ENCODE measurements at regions not wholly inside any gene's neighbourhood (a gene's known extent, or its start where the extent isn't known, plus 50 kb on each side); places are given as distances from the start of the nearest gene placed in this dataset.

DNA sequence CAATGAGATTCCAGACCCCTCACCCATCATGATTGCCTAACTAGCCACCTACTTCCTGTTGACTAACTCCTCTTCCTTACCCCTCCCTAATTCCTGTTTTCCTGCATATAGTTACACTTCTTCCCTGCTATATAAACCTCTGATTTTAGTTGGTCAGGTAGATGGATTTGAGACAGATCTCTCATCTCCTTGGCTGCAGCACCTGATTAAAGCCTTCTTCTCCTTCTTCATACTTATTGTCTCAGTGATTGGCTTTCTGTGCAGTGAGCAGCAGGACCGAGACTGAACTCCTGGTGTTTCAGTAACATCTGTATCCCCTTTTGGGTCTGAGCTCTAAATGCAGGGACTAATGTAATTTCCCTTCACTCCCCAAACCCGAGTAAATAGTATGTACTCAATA, 51.7 kb upstream of the ATXN1 start:
- Mint-ChIP-seq H3K4me1 (no peaks in the 10 kb centered on the region; the same call in 2 of the 3 replicates), H3K36me3 (ENCODE audit: low read depth) (peaks cover 17% of the 10 kb centered on the region; the same call in 2 of the 3 replicates), H3K27ac (no peak overlapping the region), H3K27me3 (ENCODE audit: insufficient read depth, low read depth, poor library complexity) (no peaks in the 10 kb centered on the region), H3K9me3 (peaks cover 44% of the 10 kb centered on the region), H3K4me3 (no peak overlapping the region)
- H2AFZ ChIP-seq, result no peak overlapping the region
- ATAC-seq (no peak), DNase-seq (ENCODE audit: low spot score) (no peak)
- TF ChIP-seq CREB1 (CRISPR knock-in tag; IDR thresholded peaks at IDR 0.05; ENCODE audit: low read depth) (no peak), NANOG (IDR thresholded peaks at IDR 0.05; ENCODE audit: borderline replicate concordance) (no peak)
- TF ChIP-seq, protein P1, sequence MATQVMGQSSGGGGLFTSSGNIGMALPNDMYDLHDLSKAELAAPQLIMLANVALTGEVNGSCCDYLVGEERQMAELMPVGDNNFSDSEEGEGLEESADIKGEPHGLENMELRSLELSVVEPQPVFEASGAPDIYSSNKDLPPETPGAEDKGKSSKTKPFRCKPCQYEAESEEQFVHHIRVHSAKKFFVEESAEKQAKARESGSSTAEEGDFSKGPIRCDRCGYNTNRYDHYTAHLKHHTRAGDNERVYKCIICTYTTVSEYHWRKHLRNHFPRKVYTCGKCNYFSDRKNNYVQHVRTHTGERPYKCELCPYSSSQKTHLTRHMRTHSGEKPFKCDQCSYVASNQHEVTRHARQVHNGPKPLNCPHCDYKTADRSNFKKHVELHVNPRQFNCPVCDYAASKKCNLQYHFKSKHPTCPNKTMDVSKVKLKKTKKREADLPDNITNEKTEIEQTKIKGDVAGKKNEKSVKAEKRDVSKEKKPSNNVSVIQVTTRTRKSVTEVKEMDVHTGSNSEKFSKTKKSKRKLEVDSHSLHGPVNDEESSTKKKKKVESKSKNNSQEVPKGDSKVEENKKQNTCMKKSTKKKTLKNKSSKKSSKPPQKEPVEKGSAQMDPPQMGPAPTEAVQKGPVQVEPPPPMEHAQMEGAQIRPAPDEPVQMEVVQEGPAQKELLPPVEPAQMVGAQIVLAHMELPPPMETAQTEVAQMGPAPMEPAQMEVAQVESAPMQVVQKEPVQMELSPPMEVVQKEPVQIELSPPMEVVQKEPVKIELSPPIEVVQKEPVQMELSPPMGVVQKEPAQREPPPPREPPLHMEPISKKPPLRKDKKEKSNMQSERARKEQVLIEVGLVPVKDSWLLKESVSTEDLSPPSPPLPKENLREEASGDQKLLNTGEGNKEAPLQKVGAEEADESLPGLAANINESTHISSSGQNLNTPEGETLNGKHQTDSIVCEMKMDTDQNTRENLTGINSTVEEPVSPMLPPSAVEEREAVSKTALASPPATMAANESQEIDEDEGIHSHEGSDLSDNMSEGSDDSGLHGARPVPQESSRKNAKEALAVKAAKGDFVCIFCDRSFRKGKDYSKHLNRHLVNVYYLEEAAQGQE (IDR thresholded peaks at IDR 0.05; ENCODE audit: unreplicated experiment), result no peak
- no peak overlapping the region for H3K27ac ChIP-seq (ENCODE audit: low read depth)
- no peaks in the 10 kb centered on the region for H3K9me2 ChIP-seq (ENCODE audit: insufficient read depth)
- H3K27me3 ChIP-seq (ENCODE audit: insufficient read depth), result no peaks in the 10 kb centered on the region
- no peak overlapping the region for H3K4me3 ChIP-seq
- H3K79me2 ChIP-seq (replicated peaks; ENCODE audit: insufficient read depth), result no peaks in the 10 kb centered on the region
- no peaks in the 10 kb centered on the region for H3F3A ChIP-seq (replicated peaks; ENCODE audit: low read depth)
- no peak overlapping the region for H3K4me2 ChIP-seq
- H3K4me1 ChIP-seq (ENCODE audit: insufficient read depth), result no peaks in the 10 kb centered on the region
- no peaks in the 10 kb centered on the region; the same call in 1 of the 2 replicates for H3K36me3 ChIP-seq (ENCODE audit: insufficient read depth)
- H4K20me1 ChIP-seq (replicated peaks; ENCODE audit: insufficient read depth), result no peaks in the 10 kb centered on the region

DNA sequence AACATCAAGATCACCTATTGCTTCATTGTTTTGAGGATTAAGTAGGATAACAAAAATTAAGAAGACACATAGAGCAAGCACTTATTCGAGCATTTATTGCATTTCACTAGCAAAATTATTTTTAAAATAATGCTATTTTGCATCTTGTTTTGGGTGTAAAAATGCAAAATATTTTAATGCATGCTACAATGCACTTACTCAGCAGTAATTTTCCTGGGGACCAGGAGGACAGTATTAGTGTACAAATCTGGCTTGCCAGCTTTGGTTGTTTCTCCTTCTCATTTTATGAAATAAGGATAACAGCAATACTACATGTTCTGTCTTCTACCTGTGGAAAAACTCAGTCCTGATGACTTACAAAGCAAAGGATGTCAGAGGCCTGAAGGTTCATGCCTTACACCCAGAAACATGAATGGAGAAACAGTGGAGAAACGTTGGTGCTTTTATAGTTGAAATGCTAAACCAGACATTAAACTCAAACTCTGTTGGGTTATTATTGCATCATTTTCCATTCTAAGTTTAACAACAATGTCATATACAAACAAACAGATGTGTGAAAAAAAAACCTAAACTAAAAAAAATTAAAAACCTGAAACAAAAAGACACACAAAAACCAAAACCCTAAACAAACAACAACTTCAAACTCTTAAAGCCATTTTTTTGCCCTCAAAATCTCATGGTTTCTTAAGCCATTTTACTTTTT, 50.2 kb upstream of the ATXN1 start:
- no peak overlapping the region for H3K27ac ChIP-seq (ENCODE audit: low read depth)
- H3K27me3 ChIP-seq (ENCODE audit: insufficient read depth), result no peaks in the 10 kb centered on the region
- no peaks in the 10 kb centered on the region; the same call in 1 of the 2 replicates for H3K36me3 ChIP-seq (ENCODE audit: insufficient read depth)
- Mint-ChIP-seq H3K27me3 (ENCODE audit: insufficient read depth, low read depth, poor library complexity) (peaks cover 2% of the 10 kb centered on the region), H3K4me3 (no peak overlapping the region), H3K4me1 (no peaks in the 10 kb centered on the region), H3K36me3 (ENCODE audit: low read depth) (peaks cover 17% of the 10 kb centered on the region; the same call in 2 of the 3 replicates), H3K9me3 (peaks cover 44% of the 10 kb centered on the region), H3K27ac (no peak overlapping the region)
- no peaks in the 10 kb centered on the region for H3K9me2 ChIP-seq (ENCODE audit: insufficient read depth)
- no peaks in the 10 kb centered on the region for H3K79me2 ChIP-seq (replicated peaks; ENCODE audit: insufficient read depth)
- no peaks in the 10 kb centered on the region for H3K4me1 ChIP-seq (ENCODE audit: insufficient read depth)
- no peak overlapping the region for H3K4me3 ChIP-seq
- no peaks in the 10 kb centered on the region for H3F3A ChIP-seq (replicated peaks; ENCODE audit: low read depth)
- DNase-seq (ENCODE audit: low spot score) (no peak), ATAC-seq (no peak)
- H2AFZ ChIP-seq, result no peak overlapping the region
- no peaks in the 10 kb centered on the region for H4K20me1 ChIP-seq (replicated peaks; ENCODE audit: insufficient read depth)
- H3K4me2 ChIP-seq, result no peak overlapping the region
- TF ChIP-seq EZH2phosphoT487 (IDR thresholded peaks at IDR 0.05; ENCODE audit: unreplicated experiment) (no peak), NANOG (IDR thresholded peaks at IDR 0.05; ENCODE audit: borderline replicate concordance) (no peak), STAT1 (IDR thresholded peaks at IDR 0.05; ENCODE audit: unreplicated experiment) (no peak), POLR2AphosphoS5 (IDR thresholded peaks at IDR 0.05; ENCODE audit: low read depth) (no peak), JUNB (IDR thresholded peaks at IDR 0.05; ENCODE audit: unreplicated experiment) (no peak), EZH2 (IDR thresholded peaks at IDR 0.05; ENCODE audit: low read depth, unreplicated experiment) (no peak), ZNF114 (CRISPR knock-in tag; IDR thresholded peaks at IDR 0.05) (no peak), CREB1 (CRISPR knock-in tag; IDR thresholded peaks at IDR 0.05; ENCODE audit: low read depth) (no peak)
- TF ChIP-seq, protein P2, sequence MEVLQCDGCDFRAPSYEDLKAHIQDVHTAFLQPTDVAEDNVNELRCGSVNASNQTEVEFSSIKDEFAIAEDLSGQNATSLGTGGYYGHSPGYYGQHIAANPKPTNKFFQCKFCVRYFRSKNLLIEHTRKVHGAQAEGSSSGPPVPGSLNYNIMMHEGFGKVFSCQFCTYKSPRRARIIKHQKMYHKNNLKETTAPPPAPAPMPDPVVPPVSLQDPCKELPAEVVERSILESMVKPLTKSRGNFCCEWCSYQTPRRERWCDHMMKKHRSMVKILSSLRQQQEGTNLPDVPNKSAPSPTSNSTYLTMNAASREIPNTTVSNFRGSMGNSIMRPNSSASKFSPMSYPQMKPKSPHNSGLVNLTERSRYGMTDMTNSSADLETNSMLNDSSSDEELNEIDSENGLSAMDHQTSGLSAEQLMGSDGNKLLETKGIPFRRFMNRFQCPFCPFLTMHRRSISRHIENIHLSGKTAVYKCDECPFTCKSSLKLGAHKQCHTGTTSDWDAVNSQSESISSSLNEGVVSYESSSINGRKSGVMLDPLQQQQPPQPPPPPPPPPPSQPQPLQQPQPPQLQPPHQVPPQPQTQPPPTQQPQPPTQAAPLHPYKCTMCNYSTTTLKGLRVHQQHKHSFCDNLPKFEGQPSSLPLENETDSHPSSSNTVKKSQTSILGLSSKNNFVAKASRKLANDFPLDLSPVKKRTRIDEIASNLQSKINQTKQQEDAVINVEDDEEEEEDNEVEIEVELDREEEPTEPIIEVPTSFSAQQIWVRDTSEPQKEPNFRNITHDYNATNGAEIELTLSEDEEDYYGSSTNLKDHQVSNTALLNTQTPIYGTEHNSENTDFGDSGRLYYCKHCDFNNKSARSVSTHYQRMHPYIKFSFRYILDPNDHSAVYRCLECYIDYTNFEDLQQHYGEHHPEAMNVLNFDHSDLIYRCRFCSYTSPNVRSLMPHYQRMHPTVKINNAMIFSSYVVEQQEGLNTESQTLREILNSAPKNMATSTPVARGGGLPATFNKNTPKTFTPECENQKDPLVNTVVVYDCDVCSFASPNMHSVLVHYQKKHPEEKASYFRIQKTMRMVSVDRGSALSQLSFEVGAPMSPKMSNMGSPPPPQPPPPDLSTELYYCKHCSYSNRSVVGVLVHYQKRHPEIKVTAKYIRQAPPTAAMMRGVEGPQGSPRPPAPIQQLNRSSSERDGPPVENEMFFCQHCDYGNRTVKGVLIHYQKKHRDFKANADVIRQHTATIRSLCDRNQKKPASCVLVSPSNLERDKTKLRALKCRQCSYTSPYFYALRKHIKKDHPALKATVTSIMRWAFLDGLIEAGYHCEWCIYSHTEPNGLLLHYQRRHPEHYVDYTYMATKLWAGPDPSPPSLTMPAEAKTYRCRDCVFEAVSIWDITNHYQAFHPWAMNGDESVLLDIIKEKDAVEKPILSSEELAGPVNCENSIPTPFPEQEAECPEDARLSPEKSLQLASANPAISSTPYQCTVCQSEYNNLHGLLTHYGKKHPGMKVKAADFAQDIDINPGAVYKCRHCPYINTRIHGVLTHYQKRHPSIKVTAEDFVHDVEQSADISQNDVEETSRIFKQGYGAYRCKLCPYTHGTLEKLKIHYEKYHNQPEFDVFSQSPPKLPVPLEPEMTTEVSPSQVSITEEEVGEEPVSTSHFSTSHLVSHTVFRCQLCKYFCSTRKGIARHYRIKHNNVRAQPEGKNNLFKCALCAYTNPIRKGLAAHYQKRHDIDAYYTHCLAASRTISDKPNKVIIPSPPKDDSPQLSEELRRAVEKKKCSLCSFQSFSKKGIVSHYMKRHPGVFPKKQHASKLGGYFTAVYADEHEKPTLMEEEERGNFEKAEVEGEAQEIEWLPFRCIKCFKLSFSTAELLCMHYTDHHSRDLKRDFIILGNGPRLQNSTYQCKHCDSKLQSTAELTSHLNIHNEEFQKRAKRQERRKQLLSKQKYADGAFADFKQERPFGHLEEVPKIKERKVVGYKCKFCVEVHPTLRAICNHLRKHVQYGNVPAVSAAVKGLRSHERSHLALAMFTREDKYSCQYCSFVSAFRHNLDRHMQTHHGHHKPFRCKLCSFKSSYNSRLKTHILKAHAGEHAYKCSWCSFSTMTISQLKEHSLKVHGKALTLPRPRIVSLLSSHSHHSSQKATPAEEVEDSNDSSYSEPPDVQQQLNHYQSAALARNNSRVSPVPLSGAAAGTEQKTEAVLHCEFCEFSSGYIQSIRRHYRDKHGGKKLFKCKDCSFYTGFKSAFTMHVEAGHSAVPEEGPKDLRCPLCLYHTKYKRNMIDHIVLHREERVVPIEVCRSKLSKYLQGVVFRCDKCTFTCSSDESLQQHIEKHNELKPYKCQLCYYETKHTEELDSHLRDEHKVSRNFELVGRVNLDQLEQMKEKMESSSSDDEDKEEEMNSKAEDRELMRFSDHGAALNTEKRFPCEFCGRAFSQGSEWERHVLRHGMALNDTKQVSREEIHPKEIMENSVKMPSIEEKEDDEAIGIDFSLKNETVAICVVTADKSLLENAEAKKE (CRISPR knock-in tag; IDR thresholded peaks at IDR 0.05), result no peak

All from GM23338 (cell line).